ENCODE measurements at regions not wholly inside any gene's neighbourhood (a gene's known extent, or its start where the extent isn't known, plus 50 kb on each side); places are given as distances from the start of the nearest gene placed in this dataset.

DNA sequence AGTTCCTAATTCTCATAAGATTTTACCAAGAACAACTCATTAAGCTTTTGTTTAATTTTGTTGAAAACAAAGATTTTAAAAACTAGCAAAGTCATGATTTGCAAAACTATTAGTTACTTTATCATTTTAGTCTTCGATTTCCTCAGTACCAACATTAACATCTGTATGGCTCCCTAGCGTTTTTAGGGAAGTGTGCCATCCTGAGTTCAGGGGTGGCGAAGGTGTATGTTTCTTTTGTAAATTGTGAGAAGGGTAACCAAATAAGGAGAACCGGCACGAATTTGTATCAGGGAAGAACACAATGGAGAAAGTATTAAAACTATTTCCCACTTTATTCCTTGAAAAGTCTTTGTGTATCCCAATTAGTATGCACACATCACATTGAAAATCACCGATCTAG is 419.9 kb downstream of the DSC3 start:
- H3K4me3 ChIP-seq (replicated peaks in 1 of 3; ENCODE audit: insufficient read depth in 1 of 3, low read depth in 2 of 3, low read length in 3 of 3), result no peak overlapping the region
- no peak for FAIRE-seq
- intact Hi-C loops (cut with micrococcal nuclease; ENCODE audit: unreplicated experiment) (no loop called here), in situ Hi-C loops (cut with HindIII; ENCODE audit: extremely low pct_ligation_motif_present, low pct_unique_long_range_greater_than_20kb) (no loop called here)
- TF ChIP-seq ZNF780A (CRISPR knock-in tag; IDR thresholded peaks at IDR 0.05), result no peak
- no peak for TF ChIP-seq SALL1 (CRISPR knock-in tag; IDR thresholded peaks at IDR 0.05)
- no peak for TF ChIP-seq KAT2B (IDR thresholded peaks at IDR 0.05; ENCODE audit: borderline replicate concordance, low read depth, low read length)
- no peak for TF ChIP-seq NCOA2 (CRISPR knock-in tag; IDR thresholded peaks at IDR 0.05)
- TF ChIP-seq ZNF10 (CRISPR knock-in tag; IDR thresholded peaks at IDR 0.05; ENCODE audit: borderline replicate concordance, low read depth), result no peak
- TF ChIP-seq, protein P1, sequence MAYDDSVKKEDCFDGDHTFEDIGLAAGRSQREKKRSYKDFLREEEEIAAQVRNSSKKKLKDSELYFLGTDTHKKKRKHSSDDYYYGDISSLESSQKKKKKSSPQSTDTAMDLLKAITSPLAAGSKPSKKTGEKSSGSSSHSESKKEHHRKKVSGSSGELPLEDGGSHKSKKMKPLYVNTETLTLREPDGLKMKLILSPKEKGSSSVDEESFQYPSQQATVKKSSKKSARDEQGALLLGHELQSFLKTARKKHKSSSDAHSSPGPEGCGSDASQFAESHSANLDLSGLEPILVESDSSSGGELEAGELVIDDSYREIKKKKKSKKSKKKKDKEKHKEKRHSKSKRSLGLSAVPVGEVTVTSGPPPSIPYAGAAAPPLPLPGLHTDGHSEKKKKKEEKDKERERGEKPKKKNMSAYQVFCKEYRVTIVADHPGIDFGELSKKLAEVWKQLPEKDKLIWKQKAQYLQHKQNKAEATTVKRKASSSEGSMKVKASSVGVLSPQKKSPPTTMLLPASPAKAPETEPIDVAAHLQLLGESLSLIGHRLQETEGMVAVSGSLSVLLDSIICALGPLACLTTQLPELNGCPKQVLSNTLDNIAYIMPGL (CRISPR knock-in tag; IDR thresholded peaks at IDR 0.05; ENCODE audit: borderline replicate concordance in 1 of 2, low read depth in 1 of 2), result no peak
- TF ChIP-seq SIN3A (IDR thresholded peaks at IDR 0.05; ENCODE audit: borderline replicate concordance, low read depth, low read length), result no peak
- TF ChIP-seq TEAD3 (CRISPR knock-in tag; optimal IDR thresholded peaks at IDR 0.05; ENCODE audit: borderline replicate concordance), result no peak
- TF ChIP-seq ZNF563 (CRISPR knock-in tag; IDR thresholded peaks at IDR 0.05), result no peak
- no peak for TF ChIP-seq CEBPB (IDR thresholded peaks at IDR 0.05; ENCODE audit: borderline replicate concordance, low read depth, low read length)
- H2AFZ ChIP-seq (ENCODE audit: low read length), result no peak overlapping the region
- H3K9me3 ChIP-seq (ENCODE audit: low read length), result no peaks in the 10 kb centered on the region
- no TSS peak for BruUV-seq (replicated peaks)
- no peaks in the 10 kb centered on the region for H3K79me2 ChIP-seq (ENCODE audit: insufficient read depth, low read length)
- ATAC-seq, result no peak
- no peaks in the 10 kb centered on the region for H3K36me3 ChIP-seq (replicated peaks in 1 of 2; ENCODE audit: control insufficient read depth in 1 of 2, insufficient read depth in 2 of 2, low read length in 2 of 2)
- WGBS (ENCODE audit: low lambda C conversion rate), result under 1% methylated on average over 6 of the region's 6 CpGs
- DNase-seq (ENCODE audit: low spot score), result no peak
- no peak overlapping the region for H3K9ac ChIP-seq (ENCODE audit: insufficient read depth, low read depth, low read length)
- H3K27me3 ChIP-seq (ENCODE audit: control insufficient read depth in 1 of 2, insufficient read depth in 2 of 2, low read length in 2 of 2), result no peaks in the 10 kb centered on the region
- H3K4me1 ChIP-seq (ENCODE audit: insufficient read depth, low read length), result no peaks in the 10 kb centered on the region
- no peak overlapping the region for H3K4me2 ChIP-seq (ENCODE audit: low read depth, low read length)
- H3K27ac ChIP-seq (ENCODE audit: extremely low read length, insufficient read depth, low read length), result no peak overlapping the region
- H4K20me1 ChIP-seq (ENCODE audit: insufficient read depth, low read length), result no peaks in the 10 kb centered on the region
- ChIA-PET CTCF (ENCODE audit: low intra/inter-chr PET ratio, low total read pairs) (no interaction called here), POLR2A (no interaction called here)
